Liver (tissue), 8 donors: ENCODE measurements at regions not wholly inside any gene's neighbourhood (a gene's known extent, or its start where the extent isn't known, plus 50 kb on each side); places are given as distances from the start of the nearest gene placed in this dataset.
A peak's percentile ranks its signal among the peaks of the same experiment; 100 is the strongest.

Experiments
- DNase-seq: peaks from one replicate; pipeline ENCODE4 v3.0.0-alpha.2; 2017; ENCODE audit warnings: low spot score
- H3K27ac ChIP-seq, 2 donors: one replicate each; pipeline ENCODE4 v1.7.0; 2013; ENCODE audit warnings: inconsistent platforms in 2 of 2, low read length in 2 of 2, control low read depth in 1 of 2, low read depth in 1 of 2, mild to moderate bottlenecking in 1 of 2
- H3K27me3 ChIP-seq, 4 donors: one replicate each; pipeline versions ENCODE4 v1.6.1 to v1.7.0; 2013; ENCODE audit warnings: low read length in 3 of 4, inconsistent platforms in 1 of 4, mild to moderate bottlenecking in 1 of 4, moderate library complexity in 1 of 4; ENCODE audit not compliant: control insufficient read depth in 4 of 4, insufficient read depth in 4 of 4
- H3K36me3 ChIP-seq, 4 donors: one replicate each; pipeline versions ENCODE4 v1.6.1 to v1.7.0; 2013; ENCODE audit warnings: low read length in 3 of 4, mild to moderate bottlenecking in 3 of 4, low read depth in 1 of 4, moderate library complexity in 1 of 4; ENCODE audit not compliant: control insufficient read depth in 4 of 4, insufficient read depth in 3 of 4
- H3K4me1 ChIP-seq, 4 donors: one replicate each; pipeline versions ENCODE4 v1.6.1 to v1.7.0; 2013; ENCODE audit warnings: low read length in 3 of 4, mild to moderate bottlenecking in 3 of 4, moderate library complexity in 1 of 4; ENCODE audit not compliant: control insufficient read depth in 4 of 4, insufficient read depth in 4 of 4
- H3K4me3 ChIP-seq, 3 donors: one replicate each; pipeline versions ENCODE4 v1.6.1 to v1.7.0; 2013; ENCODE audit warnings: low read length in 3 of 3, control low read depth in 1 of 3, low read depth in 1 of 3, mild to moderate bottlenecking in 1 of 3
- H3K9ac ChIP-seq, 2 donors: one replicate each; pipeline ENCODE4 v1.7.0; 2013; ENCODE audit warnings: low read length in 2 of 2, mild to moderate bottlenecking in 2 of 2, moderate library complexity in 2 of 2, control low read depth in 1 of 2, low read depth in 1 of 2
- H3K9me3 ChIP-seq, 4 donors: one replicate each; pipeline versions ENCODE4 v1.6.1 to v1.7.0; 2013; ENCODE audit warnings: low read length in 3 of 4; ENCODE audit not compliant: control insufficient read depth in 4 of 4
- ATF3 ChIP-seq: IDR thresholded peaks from 2 replicates; pipeline ENCODE4 v1.6.1; 2016; ENCODE audit warnings: antibody characterized with exemption
- CTCF ChIP-seq: fragments of 150-350 bp; IDR thresholded peaks from 2 replicates; pipeline ENCODE4 v1.5.1; 2017; ENCODE audit warnings: improper control_type of control experiment, low read depth, low read length; ENCODE audit not compliant: missing input control
- EGR1 ChIP-seq, 2 donors: IDR thresholded peaks; 2 replicates each; pipeline ENCODE4 v1.6.1; 2016 to 2018; ENCODE audit warnings: antibody characterized with exemption in 2 of 2, low read depth in 2 of 2
- FOXA2 ChIP-seq: IDR thresholded peaks from 2 replicates; pipeline ENCODE4 v1.6.1; 2016; ENCODE audit warnings: antibody characterized with exemption
- HNF4A ChIP-seq, 2 donors: conservative IDR thresholded peaks; 2 replicates each; pipeline ENCODE4 v1.6.1; 2016; ENCODE audit warnings: antibody characterized with exemption in 2 of 2, mild to moderate bottlenecking in 2 of 2
- HNF4G ChIP-seq: IDR thresholded peaks from 2 replicates; pipeline ENCODE4 v1.6.1; 2016; ENCODE audit warnings: antibody characterized with exemption
- MAX ChIP-seq: IDR thresholded peaks from 2 replicates; pipeline ENCODE4 v1.6.1; 2016; ENCODE audit warnings: antibody characterized with exemption
- NR2F2 ChIP-seq: IDR thresholded peaks from 2 replicates; pipeline ENCODE4 v1.6.1; 2016; ENCODE audit warnings: antibody characterized with exemption
- RAD21 ChIP-seq, 2 donors: IDR thresholded peaks; 2 replicates each; pipeline ENCODE4 v1.6.1; 2016; ENCODE audit warnings: antibody characterized with exemption in 2 of 2, mild to moderate bottlenecking in 2 of 2
- RXRA ChIP-seq, 2 donors: IDR thresholded peaks; 2 replicates each; pipeline ENCODE4 v1.6.1; 2017 to 2018; ENCODE audit warnings: antibody characterized with exemption in 2 of 2, mild to moderate bottlenecking in 1 of 2
- TAF1 ChIP-seq: conservative IDR thresholded peaks from 2 replicates; pipeline ENCODE4 v1.6.1; 2016; ENCODE audit warnings: antibody characterized with exemption, mild to moderate bottlenecking
- YY1 ChIP-seq: IDR thresholded peaks from 2 replicates; pipeline ENCODE4 v1.6.1; 2016; ENCODE audit warnings: antibody characterized with exemption, mild to moderate bottlenecking
- ZBTB33 ChIP-seq: IDR thresholded peaks from 2 replicates; pipeline ENCODE4 v1.6.1; 2016; ENCODE audit warnings: antibody characterized with exemption
- WGBS: extraction: QIAGEN DNeasy Blood & Tissue Kit; methylation state at CpG from one replicate; pipeline ENCODE4 v1.1.7; 2013; 5-methylcytosine and 5-hydroxymethylcytosine counted together
- donor health status: healthy.
- donor health status: healthy.
- donor health status: healthy.
- donor health status: healthy.
- donor health status: healthy.

- WGBS, result 76% methylated on average over 4 of the region's 4 CpGs
- Histone ChIP-seq H3K9ac (no peak overlapping the region), H3K36me3 (no peaks in the 10 kb centered on the region), H3K27me3 (no peaks in the 10 kb centered on the region), H3K9me3 (no peaks in the 10 kb centered on the region), H3K4me1 (no peaks in the 10 kb centered on the region), H3K27ac (no peak overlapping the region), H3K4me3 (no peak overlapping the region)
- no peak for TF ChIP-seq TAF1
- no peak for TF ChIP-seq RXRA (IDR thresholded peaks at IDR 0.05)
- no peak for TF ChIP-seq CTCF
- no peak for TF ChIP-seq ATF3
- TF ChIP-seq NR2F2, result no peak
- DNase-seq, result no peak
Measured at GRCh38 chr13:97853550-97853949, 99.9 kb upstream of the IPO5 start.

- DNase-seq, result no peak
- H3K4me1 ChIP-seq, result no peaks in the 10 kb centered on the region
- H3K36me3 ChIP-seq, result no peaks in the 10 kb centered on the region
- H3K9me3 ChIP-seq, result no peaks in the 10 kb centered on the region
- H3K4me3 ChIP-seq, result no peak overlapping the region
- TF ChIP-seq EGR1 (IDR thresholded peaks at IDR 0.05; ENCODE audit: low read depth in 2 of 2), result no peak
- TF ChIP-seq FOXA2, result no peak
- no peak for TF ChIP-seq RXRA (IDR thresholded peaks at IDR 0.05)
- peak; percentile 59 for TF ChIP-seq NR2F2
- no peak for TF ChIP-seq ATF3
- peak; percentile 93 for TF ChIP-seq CTCF
- TF ChIP-seq MAX, result no peak
- TF ChIP-seq YY1, result peak; percentile 15
- no peak for TF ChIP-seq HNF4G
- no peak for TF ChIP-seq ZBTB33
- peak; percentile 97 for TF ChIP-seq RAD21 (IDR thresholded peaks at IDR 0.05)
- TF ChIP-seq TAF1, result no peak
- TF ChIP-seq HNF4A (conservative IDR thresholded peaks at IDR 0.05), result no peak
- no peak overlapping the region for H3K27ac ChIP-seq
- no peak overlapping the region for H3K9ac ChIP-seq
- 26% methylated on average over 13 of the region's 13 CpGs for WGBS
- no peaks in the 10 kb centered on the region for H3K27me3 ChIP-seq
Measured at GRCh38 chr13:97855570-97856303, 97.7 kb upstream of the IPO5 start.
